ENCODE measurements at regions not wholly inside any gene's neighbourhood (a gene's known extent, or its start where the extent isn't known, plus 50 kb on each side); places are given as distances from the start of the nearest gene placed in this dataset.

DNA sequence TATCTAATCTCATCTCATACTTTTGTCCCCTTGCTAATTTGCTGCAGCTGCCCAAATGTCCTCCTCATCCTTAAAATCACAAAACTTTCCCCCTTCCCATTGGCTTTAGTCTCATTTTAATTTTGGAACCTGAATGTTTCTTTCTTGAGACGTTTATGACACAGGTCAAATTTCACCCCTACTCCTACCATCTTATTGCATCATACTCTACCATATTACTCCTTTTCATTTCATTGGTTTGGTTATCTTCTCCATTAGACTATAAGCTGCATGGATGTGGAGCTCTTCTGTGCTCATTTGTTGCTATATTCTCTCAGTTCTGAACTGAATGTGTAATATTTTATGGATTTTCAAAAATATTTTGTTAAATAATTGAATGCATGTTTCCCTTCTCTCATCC, 688.6 kb downstream of the CBLN4 start:
- TF ChIP-seq, protein P1, sequence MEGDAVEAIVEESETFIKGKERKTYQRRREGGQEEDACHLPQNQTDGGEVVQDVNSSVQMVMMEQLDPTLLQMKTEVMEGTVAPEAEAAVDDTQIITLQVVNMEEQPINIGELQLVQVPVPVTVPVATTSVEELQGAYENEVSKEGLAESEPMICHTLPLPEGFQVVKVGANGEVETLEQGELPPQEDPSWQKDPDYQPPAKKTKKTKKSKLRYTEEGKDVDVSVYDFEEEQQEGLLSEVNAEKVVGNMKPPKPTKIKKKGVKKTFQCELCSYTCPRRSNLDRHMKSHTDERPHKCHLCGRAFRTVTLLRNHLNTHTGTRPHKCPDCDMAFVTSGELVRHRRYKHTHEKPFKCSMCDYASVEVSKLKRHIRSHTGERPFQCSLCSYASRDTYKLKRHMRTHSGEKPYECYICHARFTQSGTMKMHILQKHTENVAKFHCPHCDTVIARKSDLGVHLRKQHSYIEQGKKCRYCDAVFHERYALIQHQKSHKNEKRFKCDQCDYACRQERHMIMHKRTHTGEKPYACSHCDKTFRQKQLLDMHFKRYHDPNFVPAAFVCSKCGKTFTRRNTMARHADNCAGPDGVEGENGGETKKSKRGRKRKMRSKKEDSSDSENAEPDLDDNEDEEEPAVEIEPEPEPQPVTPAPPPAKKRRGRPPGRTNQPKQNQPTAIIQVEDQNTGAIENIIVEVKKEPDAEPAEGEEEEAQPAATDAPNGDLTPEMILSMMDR (IDR thresholded peaks at IDR 0.05) = no peak
- TF ChIP-seq POLR2AphosphoS5 (IDR thresholded peaks at IDR 0.05) = no peak
- no peak for TF ChIP-seq POLR2A (IDR thresholded peaks at IDR 0.05)
